A673 (cell line): ENCODE measurements at regions not wholly inside any gene's neighbourhood (a gene's known extent, or its start where the extent isn't known, plus 50 kb on each side); places are given as distances from the start of the nearest gene placed in this dataset.

Source experiments
- EZH2 ChIP-seq: fragments of 200-600 bp; sonication (generic); IDR thresholded peaks from 2 replicates; pipeline ENCODE4 v1.6.1; 2017; ENCODE audit warnings: borderline replicate concordance, low read depth, mild to moderate bottlenecking, mixed read lengths, antibody characterized with exemption, low read length; ENCODE audit not compliant: poor library complexity, severe bottlenecking
- TF ChIP-seq, protein P1 (sequence below): fragments of 300-800, 200-600 bp; sonication (generic); conservative IDR thresholded peaks from 2 replicates; pipeline ENCODE4 v1.5.1; 2017; ENCODE audit warnings: low read depth, mild to moderate bottlenecking, antibody characterized with exemption, low read length, moderate library complexity, mixed read lengths

DNA sequence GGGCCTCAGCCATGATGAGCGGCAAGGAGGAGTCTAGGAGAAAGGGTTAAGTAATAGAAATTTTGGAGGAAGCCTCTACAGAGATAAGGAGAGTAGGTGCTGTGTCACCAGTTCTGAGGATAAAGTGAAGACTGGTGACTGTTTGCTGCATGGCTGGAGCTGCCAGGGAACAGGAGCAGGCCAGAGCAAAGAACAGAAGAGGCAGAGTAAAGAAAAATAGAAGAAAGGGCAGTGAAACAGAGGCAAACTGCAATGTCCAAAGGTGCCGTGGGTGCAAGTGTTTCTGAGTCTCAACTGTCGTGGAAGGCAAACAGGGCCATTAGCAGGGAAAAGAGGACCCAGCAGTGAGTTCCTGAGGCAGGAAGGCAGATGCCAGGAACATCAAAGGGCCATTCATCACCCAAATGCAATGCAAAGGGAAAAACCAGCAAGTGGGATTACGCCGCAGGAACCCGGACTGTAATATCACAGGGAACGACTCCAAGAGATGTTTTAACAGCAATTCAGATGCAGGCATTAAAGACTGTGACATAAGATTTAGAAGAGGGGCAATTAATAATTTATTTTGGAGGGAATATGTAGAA is 318.3 kb downstream of the FOXO1 start:
- TF ChIP-seq, protein P1, sequence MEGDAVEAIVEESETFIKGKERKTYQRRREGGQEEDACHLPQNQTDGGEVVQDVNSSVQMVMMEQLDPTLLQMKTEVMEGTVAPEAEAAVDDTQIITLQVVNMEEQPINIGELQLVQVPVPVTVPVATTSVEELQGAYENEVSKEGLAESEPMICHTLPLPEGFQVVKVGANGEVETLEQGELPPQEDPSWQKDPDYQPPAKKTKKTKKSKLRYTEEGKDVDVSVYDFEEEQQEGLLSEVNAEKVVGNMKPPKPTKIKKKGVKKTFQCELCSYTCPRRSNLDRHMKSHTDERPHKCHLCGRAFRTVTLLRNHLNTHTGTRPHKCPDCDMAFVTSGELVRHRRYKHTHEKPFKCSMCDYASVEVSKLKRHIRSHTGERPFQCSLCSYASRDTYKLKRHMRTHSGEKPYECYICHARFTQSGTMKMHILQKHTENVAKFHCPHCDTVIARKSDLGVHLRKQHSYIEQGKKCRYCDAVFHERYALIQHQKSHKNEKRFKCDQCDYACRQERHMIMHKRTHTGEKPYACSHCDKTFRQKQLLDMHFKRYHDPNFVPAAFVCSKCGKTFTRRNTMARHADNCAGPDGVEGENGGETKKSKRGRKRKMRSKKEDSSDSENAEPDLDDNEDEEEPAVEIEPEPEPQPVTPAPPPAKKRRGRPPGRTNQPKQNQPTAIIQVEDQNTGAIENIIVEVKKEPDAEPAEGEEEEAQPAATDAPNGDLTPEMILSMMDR = no peak
- TF ChIP-seq EZH2 = no peak
